H9 (cell line): ENCODE measurements at regions not wholly inside any gene's neighbourhood (a gene's known extent, or its start where the extent isn't known, plus 50 kb on each side); places are given as distances from the start of the nearest gene placed in this dataset.

Source experiments
- DNase-seq: peaks from one replicate; pipeline ENCODE4 v3.0.0-alpha.2; 2017
- H2AFZ ChIP-seq: one replicate; pipeline ENCODE4 v1.6.1; 2013; ENCODE audit warnings: mild to moderate bottlenecking, low read length, control low read depth, moderate library complexity
- H2AK5ac ChIP-seq: 2 replicates; pipeline ENCODE4 v1.6.1; 2013; ENCODE audit warnings: low read length, control low read depth, mixed read lengths; ENCODE audit not compliant: insufficient read length
- H2BK120ac ChIP-seq: one replicate; pipeline ENCODE4 v1.6.1; 2013; ENCODE audit warnings: low read depth, mild to moderate bottlenecking, low read length, control low read depth, inconsistent platforms; ENCODE audit not compliant: poor library complexity, severe bottlenecking
- H2BK12ac ChIP-seq: 2 replicates; pipeline ENCODE4 v1.6.1; 2013; ENCODE audit warnings: low read length, control low read depth, mixed read lengths, low read depth; ENCODE audit not compliant: insufficient read length
- H2BK15ac ChIP-seq: 2 replicates; pipeline ENCODE4 v1.6.1; 2013; ENCODE audit warnings: low read depth, low read length, control low read depth
- H2BK20ac ChIP-seq: one replicate; pipeline ENCODE4 v1.6.1; 2013; ENCODE audit warnings: low read depth, mild to moderate bottlenecking, low read length, control low read depth, inconsistent platforms; ENCODE audit not compliant: poor library complexity, severe bottlenecking
- H2BK5ac ChIP-seq: 2 replicates; pipeline ENCODE4 v1.6.1; 2013; ENCODE audit warnings: low read length, control low read depth, mixed read lengths; ENCODE audit not compliant: insufficient read length
- H3K14ac ChIP-seq: 2 replicates; pipeline ENCODE4 v1.6.1; 2013; ENCODE audit warnings: low read length, control low read depth; ENCODE audit not compliant: insufficient read depth
- H3K18ac ChIP-seq: 2 replicates; pipeline ENCODE4 v1.6.1; 2013; ENCODE audit warnings: low read depth, mild to moderate bottlenecking, mixed read lengths, low read length, control low read depth; ENCODE audit not compliant: insufficient read length
- H3K23ac ChIP-seq: 2 replicates; pipeline ENCODE4 v1.6.1; 2013; ENCODE audit warnings: low read length, control low read depth, mixed read lengths, low read depth; ENCODE audit not compliant: insufficient read length
- H3K23me2 ChIP-seq: 2 replicates; pipeline ENCODE4 v1.6.1; 2013; ENCODE audit warnings: low read depth, mild to moderate bottlenecking, mixed read lengths, low read length, control low read depth; ENCODE audit not compliant: insufficient read length, poor library complexity, severe bottlenecking
- H3K27ac ChIP-seq: 2 replicates; pipeline ENCODE4 v1.5.1; 2013; ENCODE audit warnings: low read length, control low read depth, mixed read lengths, low read depth; ENCODE audit not compliant: insufficient read length
- H3K27me3 ChIP-seq: 2 replicates; pipeline ENCODE4 v1.6.1; 2013; ENCODE audit warnings: low read length, control low read depth, inconsistent platforms; ENCODE audit not compliant: insufficient read depth
- H3K4ac ChIP-seq: 2 replicates; pipeline ENCODE4 v1.6.1; 2013; ENCODE audit warnings: low read depth, mild to moderate bottlenecking, control low read depth, inconsistent platforms, low read length, moderate library complexity
- H3K4me1 ChIP-seq: 2 replicates; pipeline ENCODE4 v1.6.1; 2013; ENCODE audit warnings: low read length, control low read depth, inconsistent platforms; ENCODE audit not compliant: insufficient read depth
- H3K4me2 ChIP-seq: 2 replicates; pipeline ENCODE4 v1.6.1; 2013; ENCODE audit warnings: low read length, control low read depth, mixed read lengths; ENCODE audit not compliant: insufficient read length, insufficient read depth
- H3K56ac ChIP-seq: 2 replicates; pipeline ENCODE4 v1.6.1; 2013; ENCODE audit warnings: low read depth, mild to moderate bottlenecking, mixed read lengths, low read length, control low read depth; ENCODE audit not compliant: insufficient read length
- H3K79me1 ChIP-seq: 2 replicates; pipeline ENCODE4 v1.6.1; 2013; ENCODE audit warnings: low read depth, mild to moderate bottlenecking, moderate library complexity, low read length, control low read depth, inconsistent platforms; ENCODE audit not compliant: insufficient read depth, poor library complexity, severe bottlenecking
- H3K79me2 ChIP-seq: 2 replicates; pipeline ENCODE4 v1.6.1; 2013; ENCODE audit warnings: low read length, control low read depth, inconsistent platforms; ENCODE audit not compliant: insufficient read depth
- H3K9ac ChIP-seq: 2 replicates; pipeline ENCODE4 v1.6.1; 2013; ENCODE audit warnings: low read length, control low read depth, mixed read lengths; ENCODE audit not compliant: insufficient read length; ENCODE audit errors: extremely low read depth
- H3K9me3 ChIP-seq: one replicate; pipeline ENCODE4 v1.6.1; 2013; ENCODE audit warnings: low read depth, low read length, inconsistent platforms; ENCODE audit not compliant: control insufficient read depth
- H3T11ph ChIP-seq: one replicate; pipeline ENCODE4 v1.6.1; 2013; ENCODE audit warnings: mild to moderate bottlenecking, low read length, control low read depth, inconsistent platforms
- H4K20me1 ChIP-seq: one replicate; pipeline ENCODE4 v1.6.1; 2013; ENCODE audit not compliant: control insufficient read depth, insufficient read length, insufficient read depth
- H4K5ac ChIP-seq: 2 replicates; pipeline ENCODE4 v1.6.1; 2013; ENCODE audit warnings: low read depth, mild to moderate bottlenecking, mixed read lengths, low read length, control low read depth; ENCODE audit not compliant: insufficient read length
- H4K8ac ChIP-seq: replicated peaks from 2 replicates; pipeline ENCODE4 v1.6.1; 2013; ENCODE audit warnings: low read length, control low read depth, mixed read lengths, low read depth; ENCODE audit not compliant: insufficient read length
- H4K91ac ChIP-seq: 2 replicates; pipeline ENCODE4 v1.6.1; 2013; ENCODE audit warnings: low read depth, mild to moderate bottlenecking, moderate library complexity, mixed read lengths, low read length, control low read depth; ENCODE audit not compliant: insufficient read length
- H3K27ac Mint-ChIP-seq, 3 experiments: 2 replicates in 2 of 3; 3 replicates in 1 of 3; pipeline ENCODE4 v1.8.0; 2020 to 2021; ENCODE audit warnings: mixed read lengths in 3 of 3, mild to moderate bottlenecking in 1 of 3, moderate library complexity in 1 of 3
- H3K27me3 Mint-ChIP-seq: 2 replicates; pipeline ENCODE4 v1.8.0; 2021; ENCODE audit warnings: low read depth, mild to moderate bottlenecking, moderate library complexity, mixed read lengths
- H3K36me3 Mint-ChIP-seq, 3 experiments: 2 replicates in 2 of 3; 3 replicates in 1 of 3; pipeline ENCODE4 v1.8.0; 2020 to 2021; ENCODE audit warnings: low read depth in 3 of 3, mixed read lengths in 3 of 3; ENCODE audit not compliant: insufficient read depth in 1 of 3
- H3K4me1 Mint-ChIP-seq, 2 experiments: 2 replicates each; pipeline ENCODE4 v1.8.0; 2020; ENCODE audit warnings: mixed read lengths in 2 of 2
- H3K4me3 Mint-ChIP-seq, 2 experiments: 2 replicates in 1 of 2; 3 replicates in 1 of 2; pipeline ENCODE4 v1.8.0; 2020 to 2021; ENCODE audit warnings: mild to moderate bottlenecking in 2 of 2, mixed read lengths in 2 of 2, moderate library complexity in 1 of 2
- H3K9me3 Mint-ChIP-seq, 2 experiments: 2 replicates in 1 of 2; 3 replicates in 1 of 2; pipeline ENCODE4 v1.8.0; 2020; ENCODE audit warnings: mild to moderate bottlenecking in 2 of 2, mixed read lengths in 2 of 2, moderate library complexity in 1 of 2
- WGBS: extraction: QIAGEN DNeasy Blood & Tissue Kit; methylation state at CpG from one replicate; pipeline ENCODE4 v1.1.7; 2013; ENCODE audit warnings: missing lambda C conversion rate, low lambda C conversion rate, mixed read lengths; ENCODE audit not compliant: insufficient read length; ENCODE audit errors: extremely low coverage; 5-methylcytosine and 5-hydroxymethylcytosine counted together
- TF ChIP-seq, protein P1 (sequence below): fragments of 200-600 bp; sonication (generic); conservative IDR thresholded peaks from 3 replicates; pipeline ENCODE4 v1.8.0; 2021; ENCODE audit warnings: antibody characterized with exemption, mild to moderate bottlenecking

DNA sequence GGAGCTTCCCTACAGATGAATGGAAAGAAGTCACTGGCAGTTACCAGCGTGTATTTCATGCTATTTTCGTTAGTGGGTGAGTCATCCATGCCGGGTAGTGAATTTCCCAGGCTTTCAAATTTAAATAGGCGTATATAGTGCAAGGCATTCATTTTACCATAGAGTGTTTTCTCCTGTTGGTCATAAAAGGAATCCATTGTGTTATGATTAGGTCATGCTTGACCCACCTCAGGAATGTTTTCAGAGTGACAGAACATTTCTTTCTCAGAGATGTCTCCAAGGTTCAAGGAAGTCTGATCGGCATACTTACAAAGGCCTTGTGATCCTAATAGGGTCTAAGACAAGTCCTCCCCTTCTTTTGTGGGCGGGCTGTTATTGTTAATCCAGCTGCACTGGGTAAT lies 110.7 kb downstream of the AKR1D1 start:
- H2BK15ac ChIP-seq: no peak overlapping the region
- no peak overlapping the region for H3K9ac ChIP-seq
- H2BK12ac ChIP-seq: no peak overlapping the region
- no peaks in the 10 kb centered on the region for H4K20me1 ChIP-seq
- H3K79me2 ChIP-seq: no peaks in the 10 kb centered on the region
- no peaks in the 10 kb centered on the region for H3K23me2 ChIP-seq
- TF ChIP-seq, protein P1, sequence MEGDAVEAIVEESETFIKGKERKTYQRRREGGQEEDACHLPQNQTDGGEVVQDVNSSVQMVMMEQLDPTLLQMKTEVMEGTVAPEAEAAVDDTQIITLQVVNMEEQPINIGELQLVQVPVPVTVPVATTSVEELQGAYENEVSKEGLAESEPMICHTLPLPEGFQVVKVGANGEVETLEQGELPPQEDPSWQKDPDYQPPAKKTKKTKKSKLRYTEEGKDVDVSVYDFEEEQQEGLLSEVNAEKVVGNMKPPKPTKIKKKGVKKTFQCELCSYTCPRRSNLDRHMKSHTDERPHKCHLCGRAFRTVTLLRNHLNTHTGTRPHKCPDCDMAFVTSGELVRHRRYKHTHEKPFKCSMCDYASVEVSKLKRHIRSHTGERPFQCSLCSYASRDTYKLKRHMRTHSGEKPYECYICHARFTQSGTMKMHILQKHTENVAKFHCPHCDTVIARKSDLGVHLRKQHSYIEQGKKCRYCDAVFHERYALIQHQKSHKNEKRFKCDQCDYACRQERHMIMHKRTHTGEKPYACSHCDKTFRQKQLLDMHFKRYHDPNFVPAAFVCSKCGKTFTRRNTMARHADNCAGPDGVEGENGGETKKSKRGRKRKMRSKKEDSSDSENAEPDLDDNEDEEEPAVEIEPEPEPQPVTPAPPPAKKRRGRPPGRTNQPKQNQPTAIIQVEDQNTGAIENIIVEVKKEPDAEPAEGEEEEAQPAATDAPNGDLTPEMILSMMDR: no peak
- no peak overlapping the region for H4K8ac ChIP-seq
- H3K9me3 Mint-ChIP-seq: peaks cover 33 to 41% of the 10 kb centered on the region in 2 experiments
- no peak overlapping the region for H3K56ac ChIP-seq
- H3K4me3 Mint-ChIP-seq: no peak overlapping the region
- H3K4me2 ChIP-seq: no peak overlapping the region
- no CpG with 5 or more reads among the region's 6 CpGs for WGBS
- no peak overlapping the region for H2BK20ac ChIP-seq
- H3K4ac ChIP-seq: no peak overlapping the region
- no peak overlapping the region for H3K23ac ChIP-seq
- H3K27me3 Mint-ChIP-seq: peaks cover 2% of the 10 kb centered on the region; the same call in 1 of the 2 replicates
- DNase-seq: no peak
- no peaks in the 10 kb centered on the region for H3K27me3 ChIP-seq
- peaks cover 13% of the 10 kb centered on the region for H3K9me3 ChIP-seq
- H3K18ac ChIP-seq: no peak overlapping the region
- H3K27ac ChIP-seq: peak overlapping the region; percentile 33
- H4K91ac ChIP-seq: no peak overlapping the region
- no peak overlapping the region for H3T11ph ChIP-seq
- no peak overlapping the region for H2BK120ac ChIP-seq
- H3K4me1 Mint-ChIP-seq: peaks cover 16 to 21% of the 10 kb centered on the region in 2 experiments
- H2BK5ac ChIP-seq: no peak overlapping the region
- H3K27ac Mint-ChIP-seq: no peak overlapping the region
- no peak overlapping the region for H4K5ac ChIP-seq
- H3K79me1 ChIP-seq: no peaks in the 10 kb centered on the region
- no peak overlapping the region for H3K14ac ChIP-seq
- peaks cover 11 to 50% (median 26%) of the 10 kb centered on the region in 3 experiments for H3K36me3 Mint-ChIP-seq
- no peak overlapping the region for H2AK5ac ChIP-seq
- H3K4me1 ChIP-seq: 0 out of 2 replicates have a peak, but pooled peaks cover 2% of the 10 kb centered on the region
- H2AFZ ChIP-seq: no peak overlapping the region
